ENCODE measurements at regions not wholly inside any gene's neighbourhood (a gene's known extent, or its start where the extent isn't known, plus 50 kb on each side); places are given as distances from the start of the nearest gene placed in this dataset.

DNA sequence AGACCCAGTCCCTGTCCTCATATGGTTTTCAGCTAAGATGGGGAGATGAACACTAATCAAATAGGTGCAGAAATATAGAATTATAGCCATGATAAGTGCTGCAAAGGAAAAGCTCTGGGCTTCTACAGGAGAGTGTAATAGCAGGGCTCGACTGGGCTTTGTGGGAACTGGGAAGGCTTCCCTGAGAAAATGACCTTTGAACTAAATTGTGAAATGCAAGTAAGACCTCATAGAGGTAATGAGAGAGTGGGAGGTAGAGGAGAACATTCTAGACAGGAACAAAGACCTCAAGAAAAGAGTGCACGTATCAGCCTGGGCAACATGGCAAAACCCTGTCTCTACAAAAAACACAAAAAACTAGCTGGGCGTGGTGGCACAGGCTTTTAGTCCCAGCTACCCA is 231.6 kb downstream of the ABHD5 start:
- TF ChIP-seq, protein P1, sequence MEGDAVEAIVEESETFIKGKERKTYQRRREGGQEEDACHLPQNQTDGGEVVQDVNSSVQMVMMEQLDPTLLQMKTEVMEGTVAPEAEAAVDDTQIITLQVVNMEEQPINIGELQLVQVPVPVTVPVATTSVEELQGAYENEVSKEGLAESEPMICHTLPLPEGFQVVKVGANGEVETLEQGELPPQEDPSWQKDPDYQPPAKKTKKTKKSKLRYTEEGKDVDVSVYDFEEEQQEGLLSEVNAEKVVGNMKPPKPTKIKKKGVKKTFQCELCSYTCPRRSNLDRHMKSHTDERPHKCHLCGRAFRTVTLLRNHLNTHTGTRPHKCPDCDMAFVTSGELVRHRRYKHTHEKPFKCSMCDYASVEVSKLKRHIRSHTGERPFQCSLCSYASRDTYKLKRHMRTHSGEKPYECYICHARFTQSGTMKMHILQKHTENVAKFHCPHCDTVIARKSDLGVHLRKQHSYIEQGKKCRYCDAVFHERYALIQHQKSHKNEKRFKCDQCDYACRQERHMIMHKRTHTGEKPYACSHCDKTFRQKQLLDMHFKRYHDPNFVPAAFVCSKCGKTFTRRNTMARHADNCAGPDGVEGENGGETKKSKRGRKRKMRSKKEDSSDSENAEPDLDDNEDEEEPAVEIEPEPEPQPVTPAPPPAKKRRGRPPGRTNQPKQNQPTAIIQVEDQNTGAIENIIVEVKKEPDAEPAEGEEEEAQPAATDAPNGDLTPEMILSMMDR (IDR thresholded peaks at IDR 0.05; ENCODE audit: low read depth, low read length): no peak
- POLR2A ChIA-PET: no interaction called here
- DNase-seq (ENCODE audit: low read depth, low spot score): no peak
- peaks cover 2% of the 10 kb centered on the region; the same call in 1 of the 2 replicates for H3K9me3 ChIP-seq (ENCODE audit: control insufficient read depth, insufficient read depth, low read length)
- H3K27ac ChIP-seq (ENCODE audit: low read depth, low read length): no peak overlapping the region
- H3K27me3 ChIP-seq (ENCODE audit: control insufficient read depth, insufficient read depth, low read length): peaks cover 34% of the 10 kb centered on the region
- CTCF ChIA-PET: no interaction called here
- H3K4me3 ChIP-seq (ENCODE audit: low read depth, low read length): no peak overlapping the region

DNA sequence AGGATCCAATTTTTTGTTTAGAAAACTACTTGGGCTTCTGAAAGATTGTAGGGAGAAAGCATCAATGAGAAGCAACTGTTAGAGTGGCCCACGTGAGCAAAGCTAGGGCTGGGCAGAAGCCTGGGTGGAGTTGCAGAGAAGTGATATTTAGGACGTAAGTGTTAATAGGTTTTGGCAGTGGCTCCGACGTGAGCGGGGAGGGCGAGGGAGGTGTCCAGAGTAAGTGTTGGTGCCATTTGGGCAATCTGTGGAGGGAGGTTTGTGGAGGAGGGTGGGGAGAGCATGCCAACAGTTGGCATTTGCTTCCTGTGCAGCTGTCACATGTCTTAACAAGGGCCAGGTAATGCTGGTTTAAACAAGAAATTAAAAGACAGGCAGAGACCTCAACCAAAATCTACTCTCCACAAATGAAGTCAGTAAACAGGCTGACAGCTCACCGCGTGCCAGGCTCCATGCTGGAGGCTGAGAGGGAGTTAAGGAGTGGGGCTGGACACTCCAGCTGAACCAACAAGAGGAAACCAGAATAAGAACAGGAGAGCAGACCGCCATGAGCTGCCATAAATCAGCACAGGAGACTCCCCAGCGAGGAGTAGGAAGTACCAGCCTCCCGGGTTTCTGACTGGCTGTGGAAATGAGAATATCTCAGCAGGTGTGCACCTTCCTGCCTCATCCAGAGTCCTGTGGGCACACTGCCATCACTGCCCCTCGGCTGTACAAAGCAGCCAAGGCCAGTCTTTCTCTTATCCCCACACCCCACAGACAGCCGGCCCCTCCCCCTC is 232.6 kb downstream of the ABHD5 start:
- H3K4me3 ChIP-seq (ENCODE audit: low read depth, low read length): no peak overlapping the region
- CTCF ChIA-PET: no interaction called here
- H3K9me3 ChIP-seq (ENCODE audit: control insufficient read depth, insufficient read depth, low read length): no peaks in the 10 kb centered on the region
- POLR2A ChIA-PET: no interaction called here
- H3K27ac ChIP-seq (ENCODE audit: low read depth, low read length): no peak overlapping the region
- DNase-seq (ENCODE audit: low read depth, low spot score): no peak
- peaks cover 37% of the 10 kb centered on the region for H3K27me3 ChIP-seq (ENCODE audit: control insufficient read depth, insufficient read depth, low read length)
- TF ChIP-seq, protein P1 (IDR thresholded peaks at IDR 0.05; ENCODE audit: low read depth, low read length): no peak

DNA sequence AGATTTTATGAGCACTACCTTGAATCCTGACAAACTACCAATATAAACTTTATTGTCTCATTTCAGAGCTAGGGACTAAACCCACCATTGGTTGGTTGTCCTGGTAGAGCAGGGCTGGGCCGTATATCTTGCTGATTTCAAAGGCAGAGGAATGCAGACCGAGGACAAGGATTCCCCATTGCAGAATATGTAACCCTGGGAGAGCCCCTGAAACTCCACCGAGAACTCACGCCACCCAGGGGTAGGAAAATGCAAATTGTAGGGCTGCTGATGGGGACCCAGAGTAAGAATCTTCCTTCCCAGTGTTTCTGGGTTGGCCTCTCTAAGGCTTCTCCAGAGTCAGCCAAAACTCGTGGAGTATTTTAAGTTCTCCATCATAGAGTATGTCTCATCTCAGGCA is 235.3 kb downstream of the ABHD5 start:
- DNase-seq (ENCODE audit: low read depth, low spot score): no peak
- ChIA-PET CTCF (interaction anchor here (1.1 kb wide), 1 partner anchor 19 kb away, joined by 3 read pairs; no protein-coding TSS in a partner anchor), POLR2A (no interaction called here)
- Histone ChIP-seq H3K27me3 (ENCODE audit: control insufficient read depth, insufficient read depth, low read length) (peaks cover 35% of the 10 kb centered on the region), H3K9me3 (ENCODE audit: control insufficient read depth, insufficient read depth, low read length) (no peaks in the 10 kb centered on the region), H3K27ac (ENCODE audit: low read depth, low read length) (no peak overlapping the region), H3K4me3 (ENCODE audit: low read depth, low read length) (no peak overlapping the region)
- TF ChIP-seq, protein P1 (IDR thresholded peaks at IDR 0.05; ENCODE audit: low read depth, low read length): no peak

DNA sequence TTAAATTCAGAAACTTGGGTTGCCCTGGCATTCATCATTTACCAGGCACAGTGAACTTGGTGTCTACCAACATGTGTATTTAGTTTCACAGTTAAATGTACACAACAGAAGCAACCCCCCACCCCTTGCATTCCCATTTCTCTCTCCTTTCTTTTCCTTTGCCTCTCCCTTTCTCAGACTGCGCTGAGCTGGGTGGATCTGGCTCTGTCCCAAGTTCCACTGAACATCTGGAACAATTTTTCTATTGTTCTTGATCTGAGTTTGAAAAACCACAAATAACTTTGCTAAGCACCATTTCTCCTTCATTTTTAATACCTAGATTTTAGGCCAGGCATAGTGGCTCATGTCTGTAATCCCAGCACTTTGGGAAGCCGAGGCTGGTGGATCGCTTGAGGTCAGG is 242.2 kb downstream of the ABHD5 start:
- POLR2A ChIA-PET: no interaction called here
- CTCF ChIA-PET: interaction anchor here (0.6 kb wide), 1 partner anchor 669 kb away, joined by 4 read pairs; no protein-coding TSS in a partner anchor
- H3K27ac ChIP-seq (ENCODE audit: low read depth, low read length): no peak overlapping the region
- DNase-seq (ENCODE audit: low read depth, low spot score): no peak
- peaks cover 3% of the 10 kb centered on the region for H3K27me3 ChIP-seq (ENCODE audit: control insufficient read depth, insufficient read depth, low read length)
- no peaks in the 10 kb centered on the region for H3K9me3 ChIP-seq (ENCODE audit: control insufficient read depth, insufficient read depth, low read length)
- no peak overlapping the region for H3K4me3 ChIP-seq (ENCODE audit: low read depth, low read length)
- TF ChIP-seq, protein P1 (IDR thresholded peaks at IDR 0.05; ENCODE audit: low read depth, low read length): no peak

DNA sequence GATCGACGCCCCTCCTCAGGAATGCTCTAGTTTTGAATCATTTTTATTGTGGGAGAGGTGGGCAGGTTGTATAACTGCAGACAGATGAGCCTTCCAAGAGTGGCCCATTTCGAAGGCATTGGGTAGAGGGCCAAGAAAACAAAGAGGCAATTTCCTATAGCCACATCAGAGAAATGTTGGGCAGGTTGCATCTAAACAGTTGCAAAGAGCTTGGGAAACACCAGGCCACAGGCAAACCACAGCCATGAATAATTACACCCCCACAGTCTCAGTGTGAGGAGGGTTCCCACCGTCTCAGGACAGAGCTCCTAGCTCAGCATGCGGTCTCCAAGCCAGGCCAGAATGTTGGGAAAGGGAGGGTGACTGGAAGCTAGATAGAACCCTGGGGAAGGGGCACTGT is 257.3 kb downstream of the ABHD5 start:
- peaks cover 22% of the 10 kb centered on the region for H3K27me3 ChIP-seq (ENCODE audit: control insufficient read depth, insufficient read depth, low read length)
- TF ChIP-seq, protein P1 (IDR thresholded peaks at IDR 0.05; ENCODE audit: low read depth, low read length): no peak
- ChIA-PET CTCF (no interaction called here), POLR2A (no interaction called here)
- no peaks in the 10 kb centered on the region for H3K9me3 ChIP-seq (ENCODE audit: control insufficient read depth, insufficient read depth, low read length)
- no peak overlapping the region for H3K27ac ChIP-seq (ENCODE audit: low read depth, low read length)
- H3K4me3 ChIP-seq (ENCODE audit: low read depth, low read length): no peak overlapping the region
- no peak for DNase-seq (ENCODE audit: low read depth, low spot score)

Measured in AG04450 (cell line).